ENCODE measurements at regions not wholly inside any gene's neighbourhood (a gene's known extent, or its start where the extent isn't known, plus 50 kb on each side); places are given as distances from the start of the nearest gene placed in this dataset.

DNA sequence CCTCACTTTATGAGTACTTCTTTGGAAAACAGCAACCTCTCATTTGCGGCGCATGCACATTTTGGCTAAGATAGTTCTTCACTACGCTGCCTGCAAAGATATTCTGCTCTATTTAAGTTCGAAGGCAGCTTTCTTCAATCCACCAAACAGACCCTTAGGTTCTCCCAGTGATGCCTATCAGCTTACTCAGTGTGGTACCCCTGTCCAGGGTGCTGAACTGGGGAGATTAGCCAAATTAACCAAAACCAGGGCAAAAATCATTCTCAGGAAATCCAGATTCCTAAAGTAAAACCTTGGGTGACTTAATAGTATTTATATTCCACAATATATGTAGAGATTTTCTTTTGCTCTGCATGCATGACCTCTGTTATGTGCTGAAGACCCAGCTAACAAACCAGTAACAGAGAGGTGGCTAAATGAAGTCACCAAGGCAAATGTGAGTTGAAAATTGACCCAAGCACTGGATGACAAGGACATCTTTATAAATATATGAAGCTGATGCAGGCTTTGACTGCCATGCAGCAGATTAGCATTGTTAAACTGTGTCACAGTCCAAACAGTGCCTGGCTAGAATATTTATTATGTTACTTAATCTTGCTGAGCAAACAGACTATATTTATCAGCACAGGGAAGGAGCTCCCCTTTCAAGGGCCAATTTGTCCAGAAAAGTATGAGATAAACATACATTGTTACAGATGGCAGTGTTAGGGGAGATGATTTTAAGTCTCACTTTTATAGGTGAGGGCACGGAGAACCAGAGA is 418.2 kb downstream of the STIM2 start:
- TF ChIP-seq, protein P1, sequence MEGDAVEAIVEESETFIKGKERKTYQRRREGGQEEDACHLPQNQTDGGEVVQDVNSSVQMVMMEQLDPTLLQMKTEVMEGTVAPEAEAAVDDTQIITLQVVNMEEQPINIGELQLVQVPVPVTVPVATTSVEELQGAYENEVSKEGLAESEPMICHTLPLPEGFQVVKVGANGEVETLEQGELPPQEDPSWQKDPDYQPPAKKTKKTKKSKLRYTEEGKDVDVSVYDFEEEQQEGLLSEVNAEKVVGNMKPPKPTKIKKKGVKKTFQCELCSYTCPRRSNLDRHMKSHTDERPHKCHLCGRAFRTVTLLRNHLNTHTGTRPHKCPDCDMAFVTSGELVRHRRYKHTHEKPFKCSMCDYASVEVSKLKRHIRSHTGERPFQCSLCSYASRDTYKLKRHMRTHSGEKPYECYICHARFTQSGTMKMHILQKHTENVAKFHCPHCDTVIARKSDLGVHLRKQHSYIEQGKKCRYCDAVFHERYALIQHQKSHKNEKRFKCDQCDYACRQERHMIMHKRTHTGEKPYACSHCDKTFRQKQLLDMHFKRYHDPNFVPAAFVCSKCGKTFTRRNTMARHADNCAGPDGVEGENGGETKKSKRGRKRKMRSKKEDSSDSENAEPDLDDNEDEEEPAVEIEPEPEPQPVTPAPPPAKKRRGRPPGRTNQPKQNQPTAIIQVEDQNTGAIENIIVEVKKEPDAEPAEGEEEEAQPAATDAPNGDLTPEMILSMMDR (IDR thresholded peaks at IDR 0.05; ENCODE audit: insufficient read depth, low read length), result no peak
- peak; percentile 62 for DNase-seq (ENCODE audit: low read depth)
- no peak overlapping the region for H3K4me3 ChIP-seq (ENCODE audit: low read depth, low read length)

- TF ChIP-seq, protein P1 (IDR thresholded peaks at IDR 0.05; ENCODE audit: insufficient read depth, low read length), result no peak
- no peak overlapping the region for H3K4me3 ChIP-seq (ENCODE audit: low read depth, low read length)
- no peak for DNase-seq (ENCODE audit: low read depth)
Measured at GRCh38 chr4:27288496-27288895, 427.9 kb downstream of the STIM2 start.

- no peak overlapping the region for H3K4me3 ChIP-seq (ENCODE audit: low read depth, low read length)
- DNase-seq (ENCODE audit: low read depth), result no peak
- TF ChIP-seq, protein P1 (IDR thresholded peaks at IDR 0.05; ENCODE audit: insufficient read depth, low read length), result no peak
Measured at GRCh38 chr4:27289704-27290103, 429.1 kb downstream of the STIM2 start.

DNA sequence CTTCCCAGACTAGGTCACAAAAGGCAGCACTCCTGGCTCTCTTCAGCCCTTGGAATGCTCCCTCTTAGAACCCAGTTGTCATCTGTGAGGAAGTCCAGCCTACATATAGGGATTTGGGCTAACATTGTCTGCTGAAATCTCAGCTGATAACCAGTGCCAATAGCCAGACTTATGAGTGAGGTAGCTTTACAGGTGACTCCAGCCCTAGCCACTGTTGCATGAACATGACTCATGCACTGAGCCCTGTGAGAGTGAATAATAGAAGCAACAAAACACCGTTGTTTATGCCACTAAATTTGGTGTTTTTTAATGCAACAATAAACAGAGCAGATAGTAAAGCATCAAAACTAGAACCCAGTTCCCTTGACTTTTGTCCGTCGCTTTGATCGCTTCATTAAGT is 433.2 kb downstream of the STIM2 start:
- no peak overlapping the region for H3K4me3 ChIP-seq (ENCODE audit: low read depth, low read length)
- TF ChIP-seq, protein P1 (IDR thresholded peaks at IDR 0.05; ENCODE audit: insufficient read depth, low read length), result no peak
- DNase-seq (ENCODE audit: low read depth), result no peak

DNA sequence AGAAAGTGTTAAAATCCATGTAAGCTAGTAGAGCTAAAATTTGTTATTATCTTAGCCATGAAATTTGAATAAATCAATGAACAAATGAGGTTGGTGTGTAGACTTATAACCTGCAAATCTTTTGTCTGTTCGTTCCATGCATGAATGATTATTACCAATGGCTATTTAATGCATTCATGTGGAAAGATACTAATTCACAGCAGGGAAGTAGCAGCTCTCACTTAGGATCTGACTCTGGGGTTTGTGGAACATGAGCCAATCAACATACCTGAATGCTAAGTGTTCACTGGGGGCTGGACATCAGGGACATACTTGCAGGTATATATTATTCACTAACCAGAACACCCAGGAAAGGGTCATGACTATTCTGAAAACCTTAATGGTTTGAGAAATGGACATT is 444.1 kb downstream of the STIM2 start:
- TF ChIP-seq, protein P1 (IDR thresholded peaks at IDR 0.05; ENCODE audit: insufficient read depth, low read length), result no peak
- no peak overlapping the region for H3K4me3 ChIP-seq (ENCODE audit: low read depth, low read length)

GRCh38 chr4:27305246-27305645 is 444.6 kb downstream of the STIM2 start:
- TF ChIP-seq, protein P1 (IDR thresholded peaks at IDR 0.05; ENCODE audit: insufficient read depth, low read length), result no peak
- no peak overlapping the region for H3K4me3 ChIP-seq (ENCODE audit: low read depth, low read length)
- no peak for DNase-seq (ENCODE audit: low read depth)

More for the DNA sequence above, 444.1 kb downstream of the STIM2 start:
- no peak for DNase-seq (ENCODE audit: low read depth)

GRCh38 chr4:27308379-27308778 is 447.7 kb downstream of the STIM2 start:
- DNase-seq (ENCODE audit: low read depth), result no peak
- H3K4me3 ChIP-seq (ENCODE audit: low read depth, low read length), result no peak overlapping the region
- TF ChIP-seq, protein P1 (IDR thresholded peaks at IDR 0.05; ENCODE audit: insufficient read depth, low read length), result no peak

Data from fibroblast of the aortic adventitia (primary cell).